Kidney (tissue), 13 donors: ENCODE measurements at regions not wholly inside any gene's neighbourhood (a gene's known extent, or its start where the extent isn't known, plus 50 kb on each side); places are given as distances from the start of the nearest gene placed in this dataset.

Experiments used
- DNase-seq, 5 donors: peaks; one replicate each; pipeline ENCODE4 v3.0.0-alpha.2; 2013 to 2020
- FAIRE-seq: peaks from 2 replicates; lab custom pipeline; 2012; peaks lifted over from hg19 to GRCh38; lab: Jason Lieb, UNC
- H3K27ac ChIP-seq, 2 donors: one replicate each; pipeline ENCODE4 v1.7.0; 2013; ENCODE audit warnings: low read depth in 2 of 2, low read length in 2 of 2, inconsistent platforms in 1 of 2
- H3K27me3 ChIP-seq: one replicate; pipeline ENCODE4 v1.7.1; 2013; ENCODE audit warnings: low read length, inconsistent platforms; ENCODE audit not compliant: control insufficient read depth, insufficient read depth
- H3K36me3 ChIP-seq, 3 donors: one replicate each; pipeline versions ENCODE4 v1.7.0 to v1.7.1; 2013; ENCODE audit warnings: low read length in 3 of 3, control low read depth in 1 of 3, inconsistent platforms in 1 of 3; ENCODE audit not compliant: insufficient read depth in 3 of 3, control insufficient read depth in 2 of 3
- H3K4me1 ChIP-seq, 3 donors: one replicate each; pipeline versions ENCODE4 v1.7.0 to v1.7.1; 2013; ENCODE audit warnings: low read length in 3 of 3, inconsistent platforms in 1 of 3, low read depth in 1 of 3; ENCODE audit not compliant: control insufficient read depth in 2 of 3, insufficient read depth in 2 of 3
- H3K4me3 ChIP-seq, 3 donors: one replicate each; pipeline versions ENCODE4 v1.7.0 to v1.8.1; 2013; ENCODE audit warnings: low read length in 3 of 3, control low read depth in 1 of 3, inconsistent platforms in 1 of 3
- H3K9ac ChIP-seq, 3 donors: one replicate each; pipeline versions ENCODE4 v1.7.0 to v1.7.1; 2013; ENCODE audit warnings: low read length in 3 of 3, control low read depth in 1 of 3, inconsistent platforms in 1 of 3
- H3K9me3 ChIP-seq, 3 donors: one replicate each; pipeline versions ENCODE4 v1.7.0 to v1.7.1; 2013; ENCODE audit warnings: low read length in 3 of 3, control low read depth in 1 of 3, inconsistent platforms in 1 of 3; ENCODE audit not compliant: control insufficient read depth in 2 of 3, insufficient read depth in 1 of 3
- CTCF ChIP-seq: IDR thresholded peaks from 3 replicates; pipeline ENCODE4 v1.5.1; 2012; ENCODE audit warnings: mild to moderate bottlenecking, moderate library complexity, borderline replicate concordance; ENCODE audit not compliant: insufficient read depth; ENCODE audit errors: extremely low read depth
- intact Hi-C: fragments of 100-400 bp; cut with DNase I; formaldehyde crosslinking; loops from one replicate; pipeline ENCODE4 v1.11.1; 2022
- donor health status: control.
- donor health status: control.
- donor health status: control.
- donor health status: control.
- donor health status: control.
- donor health status: DM: yes; HTN: yes; CAD: no.
- donor health status: Normal renal cell carcinoma (clear cell type).

GRCh38 chr17:77725846-77726245 is 232.7 kb upstream of the TNRC6C start:
- H3K36me3 ChIP-seq, result no peaks in the 10 kb centered on the region
- H3K4me3 ChIP-seq, result no peak overlapping the region
- H3K4me1 ChIP-seq, result peaks cover 0 to 6% (median 0%) of the 10 kb centered on the region in 3 donors
- DNase-seq (no peak), FAIRE-seq (no peak)
- no peak overlapping the region for H3K27ac ChIP-seq
- H3K9me3 ChIP-seq, result no peaks in the 10 kb centered on the region
- no peaks in the 10 kb centered on the region for H3K27me3 ChIP-seq
- no peak for TF ChIP-seq CTCF
- H3K9ac ChIP-seq, result no peak overlapping the region
- intact Hi-C loops, result no loop called here

GRCh38 chr17:77726549-77727006 is 231.9 kb upstream of the TNRC6C start:
- Histone ChIP-seq H3K36me3 (no peaks in the 10 kb centered on the region), H3K27ac (no peak overlapping the region), H3K9me3 (no peaks in the 10 kb centered on the region), H3K4me3 (no peak overlapping the region), H3K9ac (no peak overlapping the region), H3K27me3 (no peaks in the 10 kb centered on the region), H3K4me1 (peaks cover 0 to 6% (median 0%) of the 10 kb centered on the region in 3 donors)
- DNase-seq, result no peak
- FAIRE-seq, result no peak
- intact Hi-C loops, result no loop called here
- no peak for TF ChIP-seq CTCF

GRCh38 chr17:77727037-77727615 is 231.4 kb upstream of the TNRC6C start:
- TF ChIP-seq CTCF, result no peak
- H3K4me3 ChIP-seq, result no peak overlapping the region
- H3K9ac ChIP-seq, result no peak overlapping the region
- peaks cover 0 to 6% (median 0%) of the 10 kb centered on the region in 3 donors for H3K4me1 ChIP-seq
- no peak overlapping the region for H3K27ac ChIP-seq
- no peaks in the 10 kb centered on the region for H3K27me3 ChIP-seq
- intact Hi-C loops, result no loop called here
- no peaks in the 10 kb centered on the region for H3K36me3 ChIP-seq
- FAIRE-seq (no peak), DNase-seq (no peak)
- no peaks in the 10 kb centered on the region for H3K9me3 ChIP-seq

GRCh38 chr17:77728474-77728795 is 230.1 kb upstream of the TNRC6C start:
- Histone ChIP-seq H3K9me3 (peaks cover 0 to 9% (median 5%) of the 10 kb centered on the region in 3 donors), H3K9ac (no peak overlapping the region), H3K27me3 (no peaks in the 10 kb centered on the region), H3K4me3 (no peak overlapping the region), H3K4me1 (peaks cover 0 to 6% (median 0%) of the 10 kb centered on the region in 3 donors), H3K36me3 (no peaks in the 10 kb centered on the region), H3K27ac (no peak overlapping the region)
- intact Hi-C loops, result no loop called here
- no peak for TF ChIP-seq CTCF
- no peak for DNase-seq
- FAIRE-seq, result no peak
